HG02981 (cell line): ENCODE measurements at regions not wholly inside any gene's neighbourhood (a gene's known extent, or its start where the extent isn't known, plus 50 kb on each side); places are given as distances from the start of the nearest gene placed in this dataset.
"Not testable (repeated sequence)": the region's sequence is repeated elsewhere in the genome, so short reads cannot be mapped to it uniquely, and the experiment has no call there.

Source experiments
- ATAC-seq: cut with Tn5 transposase; IDR thresholded peaks from one replicate; pipeline ENCODE4 v1.9.1; 2021; ENCODE audit warnings: mild to moderate bottlenecking, moderate library complexity; ENCODE audit not compliant: unreplicated experiment

GRCh38 chr13:62721893-62722292, 1306.2 kb upstream of the PCDH20 start:
- no peak for ATAC-seq

- ATAC-seq, result not testable (repeated sequence)
Measured at GRCh38 chr13:62711948-62712347, 1296.3 kb upstream of the PCDH20 start.

GRCh38 chr13:62710787-62711186, 1295.1 kb upstream of the PCDH20 start:
- ATAC-seq, result no peak

- ATAC-seq, result no peak
Measured at GRCh38 chr13:62706048-62706447, 1290.4 kb upstream of the PCDH20 start.

GRCh38 chr13:62704875-62705274, 1289.2 kb upstream of the PCDH20 start:
- no peak for ATAC-seq

GRCh38 chr13:62702502-62702901, 1286.9 kb upstream of the PCDH20 start:
- ATAC-seq, result no peak

GRCh38 chr13:62697701-62698100, 1282.1 kb upstream of the PCDH20 start:
- ATAC-seq, result no peak

GRCh38 chr13:62696490-62696889, 1280.8 kb upstream of the PCDH20 start:
- no peak for ATAC-seq

GRCh38 chr13:62687732-62688131, 1272.1 kb upstream of the PCDH20 start:
- ATAC-seq, result no peak

GRCh38 chr13:62684359-62684758, 1268.7 kb upstream of the PCDH20 start:
- no peak for ATAC-seq

- no peak for ATAC-seq
Measured at GRCh38 chr13:62682788-62683187, 1267.1 kb upstream of the PCDH20 start.

GRCh38 chr13:62678039-62678438, 1262.4 kb upstream of the PCDH20 start:
- no peak for ATAC-seq

- ATAC-seq, result no peak
Measured at GRCh38 chr13:62663767-62664166, 1248.1 kb upstream of the PCDH20 start.

- ATAC-seq, result no peak
Measured at GRCh38 chr13:62659365-62659764, 1243.7 kb upstream of the PCDH20 start.

- no peak for ATAC-seq
Measured at GRCh38 chr13:62653371-62653770, 1237.7 kb upstream of the PCDH20 start.

GRCh38 chr13:62643799-62644524, 1228.3 kb upstream of the PCDH20 start:
- ATAC-seq, result peak; percentile 68

GRCh38 chr13:62643007-62643483, 1227.4 kb upstream of the PCDH20 start:
- ATAC-seq, result no peak

GRCh38 chr13:62635161-62635560, 1219.5 kb upstream of the PCDH20 start:
- ATAC-seq, result no peak

- ATAC-seq, result no peak
Measured at GRCh38 chr13:62633448-62633847, 1217.8 kb upstream of the PCDH20 start.

GRCh38 chr13:62631619-62632018, 1216.0 kb upstream of the PCDH20 start:
- no peak for ATAC-seq

- ATAC-seq, result no peak
Measured at GRCh38 chr13:62631124-62631523, 1215.5 kb upstream of the PCDH20 start.

- ATAC-seq, result no peak
Measured at GRCh38 chr13:62629618-62630017, 1214.0 kb upstream of the PCDH20 start.

- no peak for ATAC-seq
Measured at GRCh38 chr13:62627226-62627625, 1211.6 kb upstream of the PCDH20 start.
